HK-2 (cell line): ENCODE measurements at regions not wholly inside any gene's neighbourhood (a gene's known extent, or its start where the extent isn't known, plus 50 kb on each side); places are given as distances from the start of the nearest gene placed in this dataset.
A peak's percentile ranks its signal among the peaks of the same experiment; 100 is the strongest.

ENCODE experiments used
- DNase-seq: peaks from one replicate; pipeline ENCODE4 v3.0.0-alpha.2; 2018; ENCODE audit not compliant: unreplicated experiment

GRCh38 chr10:94192974-94193373 lies 169.8 kb downstream of the NOC3L start:
- DNase-seq: no peak

- no peak for DNase-seq
Observed at GRCh38 chr10:94193466-94193924, 169.2 kb downstream of the NOC3L start.

GRCh38 chr10:94194256-94194655 lies 168.5 kb downstream of the NOC3L start:
- no peak for DNase-seq

- DNase-seq: no peak
Observed at GRCh38 chr10:94197241-94197640, 165.5 kb downstream of the NOC3L start.

GRCh38 chr10:94198324-94198723 lies 164.4 kb downstream of the NOC3L start:
- no peak for DNase-seq

- no peak for DNase-seq
Observed at GRCh38 chr10:94199565-94199964, 163.2 kb downstream of the NOC3L start.

GRCh38 chr10:94200146-94200837 lies 162.4 kb downstream of the NOC3L start:
- no peak for DNase-seq

GRCh38 chr10:94205396-94205831 lies 157.3 kb downstream of the NOC3L start:
- DNase-seq: no peak

- no peak for DNase-seq
Observed at GRCh38 chr10:94206176-94206575, 156.6 kb downstream of the NOC3L start.

GRCh38 chr10:94208315-94208714 lies 154.4 kb downstream of the NOC3L start:
- DNase-seq: no peak

- no peak for DNase-seq
Observed at GRCh38 chr10:94210440-94211168, 152.1 kb downstream of the NOC3L start.

GRCh38 chr10:94211169-94211510 lies 151.6 kb downstream of the NOC3L start:
- DNase-seq: no peak

GRCh38 chr10:94213001-94213530 lies 149.7 kb downstream of the NOC3L start:
- no peak for DNase-seq

GRCh38 chr10:94213980-94214379 lies 148.8 kb downstream of the NOC3L start:
- no peak for DNase-seq

GRCh38 chr10:94214481-94214893 lies 148.3 kb downstream of the NOC3L start:
- DNase-seq: no peak

GRCh38 chr10:94216201-94216600 lies 146.5 kb downstream of the NOC3L start:
- DNase-seq: no peak

GRCh38 chr10:94217411-94217810 lies 145.3 kb downstream of the NOC3L start:
- DNase-seq: no peak

GRCh38 chr10:94218493-94219183 lies 144.1 kb downstream of the NOC3L start:
- no peak for DNase-seq

- DNase-seq: no peak
Observed at GRCh38 chr10:94219829-94220228, 142.9 kb downstream of the NOC3L start.

GRCh38 chr10:94220717-94221116 lies 142.0 kb downstream of the NOC3L start:
- no peak for DNase-seq

GRCh38 chr10:94223702-94224370 lies 138.9 kb downstream of the NOC3L start:
- no peak for DNase-seq

GRCh38 chr10:94224656-94225055 lies 138.1 kb downstream of the NOC3L start:
- peak; percentile 69 for DNase-seq
